Upper lobe of left lung (tissue), 4 donors: ENCODE measurements at regions not wholly inside any gene's neighbourhood (a gene's known extent, or its start where the extent isn't known, plus 50 kb on each side); places are given as distances from the start of the nearest gene placed in this dataset.

ENCODE experiments used
- EP300 ChIP-seq, 4 donors: sonication (generic); formaldehyde crosslinking; IDR thresholded peaks; one replicate each; pipeline ENCODE4 v1.5.1; 2017; ENCODE audit warnings: antibody characterized with exemption in 4 of 4, control low read depth in 2 of 4
- POLR2A ChIP-seq, 4 donors: fragments of 450-650 bp; IDR thresholded peaks; one replicate each; pipeline ENCODE4 v1.5.1; 2016 to 2017; ENCODE audit warnings: antibody characterized with exemption in 4 of 4, mild to moderate bottlenecking in 2 of 4
- POLR2AphosphoS5 ChIP-seq, 2 donors: sonication (generic); formaldehyde crosslinking; IDR thresholded peaks; one replicate each; pipeline ENCODE4 v1.5.1; 2017; ENCODE audit warnings: antibody characterized with exemption in 2 of 2
- TF ChIP-seq, protein P1 (sequence below), 6 experiments: fragments of 450-650 bp in 4 of 6; fragments of 200-600 bp in 2 of 6; sonication (generic) in 2 of 6; IDR thresholded peaks; one replicate each; pipeline ENCODE4 v1.5.1; 2016 to 2019; ENCODE audit warnings: antibody characterized with exemption in 6 of 6

DNA sequence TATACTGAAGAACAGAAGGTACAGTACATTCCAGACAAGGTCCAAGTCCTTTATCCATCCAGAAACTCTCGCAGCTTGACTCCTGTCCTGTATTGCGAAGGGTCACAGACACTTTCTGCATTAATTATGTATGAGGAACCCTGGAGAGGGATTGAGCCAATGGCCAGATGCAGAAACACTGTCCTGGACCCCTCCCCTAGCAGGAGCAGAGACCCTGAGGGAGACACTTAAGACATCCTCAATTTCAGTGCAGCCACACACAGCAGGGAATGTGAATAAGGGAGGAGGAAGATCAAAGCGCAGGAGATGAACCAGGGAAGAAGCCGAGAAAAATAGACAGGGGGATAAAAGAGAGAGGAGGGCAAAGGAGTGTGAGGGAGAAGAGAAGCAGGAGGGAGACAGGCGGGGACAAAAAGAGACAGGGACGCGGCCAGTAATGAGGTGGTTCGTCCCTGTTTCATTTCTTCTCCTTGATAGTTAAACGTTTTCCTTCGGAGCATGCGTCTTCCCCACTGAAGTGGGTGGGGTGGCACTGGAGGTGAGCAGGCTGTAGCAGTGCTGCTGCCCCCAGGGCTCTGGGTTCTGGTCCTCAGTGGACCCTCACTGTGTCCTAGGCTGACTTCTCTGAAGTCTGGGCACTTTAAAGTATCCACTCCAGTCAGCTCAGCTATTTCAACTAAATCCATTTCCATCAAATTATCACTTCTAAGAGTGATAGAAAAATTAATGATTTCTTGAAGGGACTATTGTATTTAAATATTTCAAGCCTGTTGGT lies 356.4 kb upstream of the NOCT start:
- no peak for TF ChIP-seq POLR2AphosphoS5 (IDR thresholded peaks at IDR 0.05)
- no peak for TF ChIP-seq EP300 (IDR thresholded peaks at IDR 0.05)
- TF ChIP-seq, protein P1, sequence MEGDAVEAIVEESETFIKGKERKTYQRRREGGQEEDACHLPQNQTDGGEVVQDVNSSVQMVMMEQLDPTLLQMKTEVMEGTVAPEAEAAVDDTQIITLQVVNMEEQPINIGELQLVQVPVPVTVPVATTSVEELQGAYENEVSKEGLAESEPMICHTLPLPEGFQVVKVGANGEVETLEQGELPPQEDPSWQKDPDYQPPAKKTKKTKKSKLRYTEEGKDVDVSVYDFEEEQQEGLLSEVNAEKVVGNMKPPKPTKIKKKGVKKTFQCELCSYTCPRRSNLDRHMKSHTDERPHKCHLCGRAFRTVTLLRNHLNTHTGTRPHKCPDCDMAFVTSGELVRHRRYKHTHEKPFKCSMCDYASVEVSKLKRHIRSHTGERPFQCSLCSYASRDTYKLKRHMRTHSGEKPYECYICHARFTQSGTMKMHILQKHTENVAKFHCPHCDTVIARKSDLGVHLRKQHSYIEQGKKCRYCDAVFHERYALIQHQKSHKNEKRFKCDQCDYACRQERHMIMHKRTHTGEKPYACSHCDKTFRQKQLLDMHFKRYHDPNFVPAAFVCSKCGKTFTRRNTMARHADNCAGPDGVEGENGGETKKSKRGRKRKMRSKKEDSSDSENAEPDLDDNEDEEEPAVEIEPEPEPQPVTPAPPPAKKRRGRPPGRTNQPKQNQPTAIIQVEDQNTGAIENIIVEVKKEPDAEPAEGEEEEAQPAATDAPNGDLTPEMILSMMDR (IDR thresholded peaks at IDR 0.05): no peak
- no peak for TF ChIP-seq POLR2A (IDR thresholded peaks at IDR 0.05)
